Panc1 (cell line): ENCODE measurements at regions not wholly inside any gene's neighbourhood (a gene's known extent, or its start where the extent isn't known, plus 50 kb on each side); places are given as distances from the start of the nearest gene placed in this dataset.

Experiments used
- CTCF ChIP-seq: fragments of 450-650 bp; IDR thresholded peaks from 2 replicates; pipeline ENCODE4 v1.5.1; 2017; ENCODE audit warnings: mild to moderate bottlenecking
- POLR2AphosphoS5 ChIP-seq: IDR thresholded peaks from 2 replicates; pipeline ENCODE4 v1.6.1; 2012; ENCODE audit warnings: mild to moderate bottlenecking, low read depth, low read length, moderate library complexity

DNA sequence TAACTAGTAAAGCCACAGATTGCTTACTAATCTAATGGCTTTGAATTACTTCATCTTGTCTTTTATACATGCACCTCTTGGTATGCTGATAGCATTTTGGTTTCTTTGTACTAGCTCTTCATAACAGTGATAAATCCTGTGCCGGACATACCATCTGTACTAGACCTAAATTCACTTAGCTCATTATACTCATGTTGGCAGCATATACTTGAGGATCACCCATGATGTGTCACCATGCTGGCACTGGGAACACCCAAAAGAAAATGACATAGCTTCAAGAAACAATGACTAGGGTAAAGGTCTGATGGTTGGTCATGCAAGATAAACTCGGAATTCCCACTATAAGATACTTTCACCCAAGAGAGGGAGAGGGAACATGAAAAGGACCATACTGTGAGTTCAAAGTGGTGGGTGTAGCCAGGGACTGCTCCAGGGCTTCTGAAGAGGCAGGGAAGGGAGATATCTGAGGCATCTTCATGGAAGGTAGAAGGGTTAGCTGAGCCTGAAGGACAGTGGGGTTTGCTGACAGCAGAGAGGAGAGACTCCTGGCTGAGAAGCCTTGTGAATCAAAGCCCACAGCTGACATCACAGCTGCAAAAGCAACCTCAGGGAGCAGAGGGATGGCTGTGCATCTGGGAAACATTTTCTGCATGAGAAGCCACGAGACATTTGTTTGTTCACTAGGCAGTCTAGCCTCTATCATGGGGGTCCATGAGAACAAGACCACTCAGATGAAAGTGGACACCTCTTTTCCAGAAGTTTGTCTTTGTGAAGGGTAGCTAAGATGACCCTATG is 314.2 kb downstream of the RAB28 start:
- TF ChIP-seq CTCF (no peak), POLR2AphosphoS5 (no peak)
